HepG2 (cell line): ENCODE measurements at regions not wholly inside any gene's neighbourhood (a gene's known extent, or its start where the extent isn't known, plus 50 kb on each side); places are given as distances from the start of the nearest gene placed in this dataset.

Source experiments
- ATAC-seq: fragments of 200-7000 bp; cut with Tn5 transposase; 3 replicates; pipeline ENCODE4 v1.9.1; 2020; ENCODE audit warnings: mild to moderate bottlenecking, moderate library complexity
- BruUV-seq: library from RNA; stranded (reverse); fragments of 400-500 nt; replicated peaks from 2 replicates; lab custom pipeline; 2021; lab: Mats Ljungman, UMichigan
- CTCF ChIA-PET: fragments of 300-600 bp; formaldehyde crosslinking; extraction: SDS; loops from one replicate; lab custom pipeline; 2021; ENCODE audit warnings: low total read pairs, inconsistent platforms, low intra/inter-chr PET ratio; lab: Yijun Ruan, JAX
- POLR2A ChIA-PET: fragments of 350-600 bp; sonication (Branson Sonifier 250); formaldehyde crosslinking; loops from one replicate; lab custom pipeline; 2020; ENCODE audit warnings: antibody characterized with exemption, inconsistent platforms; lab: Yijun Ruan, JAX
- DNase-seq: peaks from one replicate; pipeline ENCODE4 v3.0.0-alpha.2; 2015; ENCODE audit warnings: low spot score
- FAIRE-seq: peaks from 3 replicates; lab custom pipeline; 2011; peaks lifted over from hg19 to GRCh38; lab: Jason Lieb, UNC
- H2AFZ ChIP-seq: one replicate; pipeline ENCODE4 v1.6.1; 2011; ENCODE audit warnings: low read length, inconsistent platforms
- H3K27ac ChIP-seq: fragments of 300-600 bp; 3 replicates; pipeline ENCODE4 v1.8.0; 2011; ENCODE audit warnings: mixed run types, mild to moderate bottlenecking, mixed read lengths, low read length, inconsistent platforms; ENCODE audit not compliant: insufficient read depth; ENCODE audit errors: extremely low read length
- H3K27me3 ChIP-seq, 2 experiments: fragments of 200-600 bp in 1 of 2; 2 replicates in 1 of 2; 3 replicates in 1 of 2; pipeline versions ENCODE4 v1.6.0 to v1.8.0; 2011; ENCODE audit warnings: low read length in 2 of 2, mild to moderate bottlenecking in 2 of 2, moderate library complexity in 2 of 2, inconsistent platforms in 1 of 2; ENCODE audit not compliant: insufficient read depth in 2 of 2, control insufficient read depth in 1 of 2
- H3K36me3 ChIP-seq, 2 experiments: fragments of 200-600 bp in 1 of 2; replicated peaks in 1 of 2; 2 replicates in 1 of 2; 3 replicates in 1 of 2; pipeline versions ENCODE4 v1.5.1 to v1.8.0; 2011; ENCODE audit warnings: low read length in 2 of 2, inconsistent platforms in 1 of 2; ENCODE audit not compliant: insufficient read depth in 2 of 2, control insufficient read depth in 1 of 2
- H3K4me1 ChIP-seq: 2 replicates; pipeline ENCODE4 v1.5.1; 2012; ENCODE audit warnings: low read length, inconsistent platforms; ENCODE audit not compliant: insufficient read depth
- H3K4me2 ChIP-seq: 2 replicates; pipeline ENCODE4 v1.6.0; 2011; ENCODE audit warnings: low read depth, low read length, inconsistent platforms
- H3K4me3 ChIP-seq, 3 experiments: fragments of 200-600 bp in 1 of 3; sonication (generic), shearing (Covaris generic) in 1 of 3; replicated peaks in 1 of 3; 2 replicates each; pipeline ENCODE4 v1.5.1; 2011 to 2016; ENCODE audit warnings: low read length in 3 of 3, inconsistent platforms in 2 of 3, low read depth in 2 of 3, mild to moderate bottlenecking in 2 of 3, control low read depth in 1 of 3, mixed read lengths in 1 of 3; ENCODE audit not compliant: insufficient read depth in 1 of 3
- H3K79me2 ChIP-seq: one replicate; pipeline ENCODE4 v1.6.1; 2011; ENCODE audit warnings: low read length, inconsistent platforms; ENCODE audit not compliant: insufficient read depth
- H3K9ac ChIP-seq: 2 replicates; pipeline ENCODE4 v1.6.0; 2011; ENCODE audit warnings: mild to moderate bottlenecking, low read depth, low read length, inconsistent platforms; ENCODE audit not compliant: insufficient read depth
- H3K9me3 ChIP-seq: 2 replicates; pipeline ENCODE4 v1.5.1; 2012; ENCODE audit warnings: mild to moderate bottlenecking, low read length
- H4K20me1 ChIP-seq: 2 replicates; pipeline ENCODE4 v1.6.0; 2011; ENCODE audit warnings: inconsistent platforms, mild to moderate bottlenecking, low read length, moderate library complexity; ENCODE audit not compliant: insufficient read depth
- ATF7 ChIP-seq, 2 experiments: fragments of 450-650 bp in 1 of 2; sonication (generic) in 1 of 2; formaldehyde crosslinking in 1 of 2; IDR thresholded peaks; 2 replicates each; pipeline versions ENCODE4 v1.4.0 to v1.6.1; 2016 to 2020; ENCODE audit warnings: antibody characterized with exemption in 1 of 2, mild to moderate bottlenecking in 1 of 2, missing genetic modification reagents in 1 of 2
- CCAR2 ChIP-seq: fragments of 200-400 bp; formaldehyde crosslinking; optimal IDR thresholded peaks from 2 replicates; pipeline ENCODE3; 2018; ENCODE audit warnings: low read depth, mild to moderate bottlenecking, low read length, moderate library complexity
- GABPA ChIP-seq, 2 experiments: IDR thresholded peaks; 2 replicates each; pipeline ENCODE4 v1.6.1; 2011 to 2016; ENCODE audit warnings: low read depth in 2 of 2, low read length in 1 of 2, missing biosample characterization in 1 of 2, missing genetic modification characterization in 1 of 2
- MEIS2 ChIP-seq: sonication (generic); formaldehyde crosslinking; IDR thresholded peaks from 2 replicates; pipeline ENCODE4 v1.9.0; 2021; ENCODE audit warnings: mild to moderate bottlenecking, missing genetic modification reagents
- TBP ChIP-seq: sonication (generic); formaldehyde crosslinking; IDR thresholded peaks from 2 replicates; pipeline ENCODE4 v1.5.0; 2020; ENCODE audit warnings: missing genetic modification reagents
- TP53 ChIP-seq: sonication (generic); formaldehyde crosslinking; conservative IDR thresholded peaks from 2 replicates; pipeline ENCODE4 v1.4.0; 2020; ENCODE audit warnings: missing genetic modification reagents
- ZBTB3 ChIP-seq: sonication (generic); formaldehyde crosslinking; IDR thresholded peaks from 2 replicates; pipeline ENCODE4 v1.4.0; 2020; ENCODE audit warnings: low read depth, mild to moderate bottlenecking, moderate library complexity, missing genetic modification reagents, borderline replicate concordance
- ZKSCAN5 ChIP-seq: sonication (generic); formaldehyde crosslinking; IDR thresholded peaks from 2 replicates; pipeline ENCODE4 v1.5.1; 2020; ENCODE audit warnings: mild to moderate bottlenecking, missing genetic modification reagents
- ZNF17 ChIP-seq: sonication (generic); formaldehyde crosslinking; IDR thresholded peaks from 2 replicates; pipeline ENCODE4 v1.5.0; 2020; ENCODE audit warnings: mild to moderate bottlenecking, missing genetic modification reagents
- ZNF614 ChIP-seq: IDR thresholded peaks from 2 replicates; pipeline ENCODE4 v1.6.1; 2018; ENCODE audit warnings: missing biosample characterization, missing genetic modification reagents, inconsistent platforms, borderline replicate concordance
- ZNF629 ChIP-seq: sonication (generic); formaldehyde crosslinking; conservative IDR thresholded peaks from 2 replicates; pipeline ENCODE4 v1.5.0; 2020; ENCODE audit warnings: missing genetic modification reagents
- WGBS: methylation state at CpG from one replicate; pipeline ENCODE4 v1.1.6; 2017; ENCODE audit warnings: low lambda C conversion rate; 5-methylcytosine and 5-hydroxymethylcytosine counted together
- in situ Hi-C: cut with HindIII; loops from 2 replicates; pipeline ENCODE4 v1.10.0; 2017; ENCODE audit warnings: low pct_unique_long_range_greater_than_20kb; ENCODE audit not compliant: extremely low pct_ligation_motif_present
- intact Hi-C: fragments of 100-400 bp; cut with micrococcal nuclease; formaldehyde crosslinking; loops from one replicate; pipeline ENCODE4 v1.10.0; 2022; ENCODE audit not compliant: unreplicated experiment
- TF ChIP-seq, protein P1 (sequence below): sonication (generic); formaldehyde crosslinking; IDR thresholded peaks from 2 replicates; pipeline ENCODE4 v1.4.0; 2020; ENCODE audit warnings: low read depth, mild to moderate bottlenecking, missing genetic modification reagents

DNA sequence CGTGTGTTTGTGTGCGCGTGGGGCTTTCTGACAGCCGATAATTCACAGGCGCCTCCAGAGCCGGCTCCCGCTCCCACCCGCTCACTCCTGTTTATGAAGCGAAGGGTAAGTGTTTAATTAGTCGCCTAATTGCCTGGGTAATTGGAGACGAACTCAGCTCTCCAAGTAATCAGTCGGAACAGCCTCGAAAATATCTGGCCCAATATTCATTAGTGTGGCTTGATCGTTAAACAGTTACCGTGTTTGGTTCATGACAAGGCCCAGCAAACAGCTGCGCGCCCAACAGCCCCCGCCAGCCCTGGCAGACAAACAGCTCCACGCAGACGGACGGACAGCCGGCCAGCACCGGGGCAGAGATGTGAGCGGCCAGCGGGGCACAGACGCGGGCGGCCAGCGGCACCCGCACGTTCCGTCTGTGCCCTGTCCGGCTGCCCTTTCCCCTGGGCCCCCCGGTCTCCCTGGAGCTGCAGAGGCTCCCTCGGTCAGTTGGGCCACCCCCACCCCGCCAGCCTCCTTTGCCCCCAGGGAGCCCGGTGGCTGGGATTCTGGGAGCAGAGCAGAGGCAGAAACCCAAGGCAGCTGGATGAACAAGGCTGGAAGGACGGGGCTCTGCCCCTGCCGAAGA is 98.2 kb downstream of the UNCX start (continued):
- TF ChIP-seq, protein P1, sequence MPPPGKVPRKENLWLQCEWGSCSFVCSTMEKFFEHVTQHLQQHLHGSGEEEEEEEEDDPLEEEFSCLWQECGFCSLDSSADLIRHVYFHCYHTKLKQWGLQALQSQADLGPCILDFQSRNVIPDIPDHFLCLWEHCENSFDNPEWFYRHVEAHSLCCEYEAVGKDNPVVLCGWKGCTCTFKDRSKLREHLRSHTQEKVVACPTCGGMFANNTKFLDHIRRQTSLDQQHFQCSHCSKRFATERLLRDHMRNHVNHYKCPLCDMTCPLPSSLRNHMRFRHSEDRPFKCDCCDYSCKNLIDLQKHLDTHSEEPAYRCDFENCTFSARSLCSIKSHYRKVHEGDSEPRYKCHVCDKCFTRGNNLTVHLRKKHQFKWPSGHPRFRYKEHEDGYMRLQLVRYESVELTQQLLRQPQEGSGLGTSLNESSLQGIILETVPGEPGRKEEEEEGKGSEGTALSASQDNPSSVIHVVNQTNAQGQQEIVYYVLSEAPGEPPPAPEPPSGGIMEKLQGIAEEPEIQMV (CRISPR knock-in tag) = no peak
- TF ChIP-seq ATF7 (IDR thresholded peaks at IDR 0.05) (no peak), ATF7 (CRISPR knock-in tag; IDR thresholded peaks at IDR 0.05) (no peak), GABPA (IDR thresholded peaks at IDR 0.05; ENCODE audit: low read depth, low read length) (no peak), GABPA (CRISPR knock-in tag; IDR thresholded peaks at IDR 0.05; ENCODE audit: low read depth) (no peak), TP53 (CRISPR knock-in tag) (no peak), TBP (no peak), ZBTB3 (CRISPR knock-in tag) (no peak), ZKSCAN5 (CRISPR knock-in tag) (no peak), ZNF614 (no peak), CCAR2 (no peak), MEIS2 (CRISPR knock-in tag) (no peak)

DNA sequence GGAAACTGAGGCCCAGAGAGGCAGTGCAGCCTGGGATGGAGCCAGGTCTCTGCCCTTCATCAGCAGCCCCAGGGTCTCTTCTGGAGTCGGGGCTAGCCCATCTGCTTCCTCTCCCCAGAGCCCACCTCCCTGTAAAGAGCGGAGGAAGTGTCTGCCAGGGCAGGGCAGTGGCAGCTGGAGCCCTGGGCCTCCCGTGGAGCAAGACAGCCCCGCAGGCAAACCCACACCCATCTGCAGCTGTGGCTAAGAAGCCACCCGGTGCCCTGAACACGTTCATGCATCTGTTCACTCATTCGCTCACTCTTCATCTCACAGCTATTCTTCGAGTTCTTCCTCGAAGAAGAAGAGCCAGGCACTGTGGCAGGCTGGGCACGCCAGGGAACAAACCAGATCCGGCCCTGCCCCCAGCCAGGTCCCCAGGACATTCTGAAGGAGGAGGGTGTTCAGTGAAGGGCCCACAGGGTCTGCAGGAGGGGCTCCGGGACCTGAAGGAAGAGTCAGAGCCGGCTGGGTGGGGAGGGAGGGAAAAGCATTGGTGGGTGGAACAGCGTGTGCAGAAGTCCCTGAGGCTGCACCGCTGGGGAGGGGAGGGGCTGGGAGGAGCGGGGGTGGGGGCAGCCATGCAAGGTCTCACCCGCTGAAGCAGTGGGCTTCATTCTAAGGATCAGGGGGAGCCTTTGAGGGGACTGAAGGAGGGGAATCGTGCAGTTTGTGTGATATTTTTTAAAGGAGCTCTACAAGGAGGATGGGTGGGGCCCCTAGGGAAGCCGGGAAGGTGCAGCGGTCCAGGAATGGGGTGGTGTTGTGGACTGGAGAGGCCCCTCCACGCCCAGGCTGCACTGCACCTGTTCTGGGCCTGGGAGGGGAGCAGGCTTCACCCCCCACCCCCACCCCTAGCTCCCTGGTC is 99.1 kb downstream of the UNCX start:
- Histone ChIP-seq H3K4me1 (no peaks in the 10 kb centered on the region), H3K27ac (no peak overlapping the region), H4K20me1 (no peaks in the 10 kb centered on the region), H3K4me3 (no peak overlapping the region), H3K9ac (no peak overlapping the region), H3K36me3 (no peaks in the 10 kb centered on the region), H3K79me2 (no peaks in the 10 kb centered on the region), H3K27me3 (peaks cover 8 to 33% of the 10 kb centered on the region in 2 experiments; a peak in 4 of 5 replicates), H3K9me3 (peaks cover 9% of the 10 kb centered on the region), H3K4me2 (no peak overlapping the region)
- FAIRE-seq = no peak
- no TSS peak for BruUV-seq
- CTCF ChIA-PET = no interaction called here
- intact Hi-C loops (no loop called here), in situ Hi-C loops (no loop called here)
- POLR2A ChIA-PET = no interaction called here
- no peak for DNase-seq
- WGBS = 22% methylated on average over 13 of the region's 21 CpGs
- TF ChIP-seq ZNF17 (CRISPR knock-in tag) (no peak), ZNF629 (CRISPR knock-in tag) (peak; percentile 72)
- TF ChIP-seq, all 625 proteins: peak for 1
- no peak overlapping the region for H2AFZ ChIP-seq
- no peak for ATAC-seq
